ENCODE measurements at regions not wholly inside any gene's neighbourhood (a gene's known extent, or its start where the extent isn't known, plus 50 kb on each side); places are given as distances from the start of the nearest gene placed in this dataset.

- H3K4me3 ChIP-seq (ENCODE audit: low read depth, low read length): no peak overlapping the region
- no peaks in the 10 kb centered on the region for H3K9me3 ChIP-seq (ENCODE audit: control insufficient read depth, insufficient read depth, low read length)
- H3K27me3 ChIP-seq (ENCODE audit: control insufficient read depth, insufficient read depth, low read length): no peaks in the 10 kb centered on the region
- H3K4me1 ChIP-seq (ENCODE audit: control insufficient read depth, insufficient read depth, low read length): no peaks in the 10 kb centered on the region
- no peaks in the 10 kb centered on the region for H3K36me3 ChIP-seq (ENCODE audit: control insufficient read depth, insufficient read depth, low read length)
- no peak overlapping the region for H3K9ac ChIP-seq (ENCODE audit: low read depth, low read length)
These were observed 66.8 kb upstream of the CTAGE1 start for GRCh38 chr18:22484471-22484870.

GRCh38 chr18:22485808-22486244 is 68.1 kb upstream of the CTAGE1 start:
- H3K4me1 ChIP-seq (ENCODE audit: control insufficient read depth, insufficient read depth, low read length): no peaks in the 10 kb centered on the region
- H3K9ac ChIP-seq (ENCODE audit: low read depth, low read length): no peak overlapping the region
- H3K36me3 ChIP-seq (ENCODE audit: control insufficient read depth, insufficient read depth, low read length): no peaks in the 10 kb centered on the region
- H3K4me3 ChIP-seq (ENCODE audit: low read depth, low read length): no peak overlapping the region
- no peaks in the 10 kb centered on the region for H3K9me3 ChIP-seq (ENCODE audit: control insufficient read depth, insufficient read depth, low read length)
- no peaks in the 10 kb centered on the region for H3K27me3 ChIP-seq (ENCODE audit: control insufficient read depth, insufficient read depth, low read length)

GRCh38 chr18:22486667-22487066 is 69.0 kb upstream of the CTAGE1 start:
- no peak overlapping the region for H3K4me3 ChIP-seq (ENCODE audit: low read depth, low read length)

DNA sequence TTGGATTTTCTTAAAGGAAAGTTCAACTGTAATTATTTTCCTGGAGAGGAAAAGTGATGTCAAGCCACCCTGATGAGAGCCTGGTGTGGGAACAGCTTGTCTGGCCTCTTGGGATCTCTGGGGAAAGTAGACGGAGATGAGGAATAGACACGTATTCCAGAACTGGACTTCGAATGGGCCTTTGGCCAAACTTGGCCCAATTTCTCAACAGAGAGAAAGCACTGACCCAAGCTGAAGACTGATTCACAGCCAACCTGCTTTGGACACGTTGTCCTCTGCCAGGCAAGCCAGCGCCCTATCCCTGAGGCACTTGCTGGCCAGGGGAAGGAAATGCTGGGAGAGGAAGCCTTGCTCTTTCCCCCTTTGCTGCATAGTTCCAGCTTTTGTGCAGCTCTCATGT is 70.8 kb upstream of the CTAGE1 start:
- Histone ChIP-seq H3K9ac (ENCODE audit: low read depth, low read length) (no peak overlapping the region), H3K36me3 (ENCODE audit: control insufficient read depth, insufficient read depth, low read length) (no peaks in the 10 kb centered on the region), H3K4me3 (ENCODE audit: low read depth, low read length) (no peak overlapping the region), H3K27me3 (ENCODE audit: control insufficient read depth, insufficient read depth, low read length) (no peaks in the 10 kb centered on the region), H3K4me1 (ENCODE audit: control insufficient read depth, insufficient read depth, low read length) (no peaks in the 10 kb centered on the region), H3K9me3 (ENCODE audit: control insufficient read depth, insufficient read depth, low read length) (no peaks in the 10 kb centered on the region)

More at GRCh38 chr18:22486667-22487066, 69.0 kb upstream of the CTAGE1 start:
- Histone ChIP-seq H3K9ac (ENCODE audit: low read depth, low read length) (no peak overlapping the region), H3K9me3 (ENCODE audit: control insufficient read depth, insufficient read depth, low read length) (no peaks in the 10 kb centered on the region), H3K27me3 (ENCODE audit: control insufficient read depth, insufficient read depth, low read length) (no peaks in the 10 kb centered on the region), H3K4me1 (ENCODE audit: control insufficient read depth, insufficient read depth, low read length) (no peaks in the 10 kb centered on the region), H3K36me3 (ENCODE audit: control insufficient read depth, insufficient read depth, low read length) (no peaks in the 10 kb centered on the region)

DNA sequence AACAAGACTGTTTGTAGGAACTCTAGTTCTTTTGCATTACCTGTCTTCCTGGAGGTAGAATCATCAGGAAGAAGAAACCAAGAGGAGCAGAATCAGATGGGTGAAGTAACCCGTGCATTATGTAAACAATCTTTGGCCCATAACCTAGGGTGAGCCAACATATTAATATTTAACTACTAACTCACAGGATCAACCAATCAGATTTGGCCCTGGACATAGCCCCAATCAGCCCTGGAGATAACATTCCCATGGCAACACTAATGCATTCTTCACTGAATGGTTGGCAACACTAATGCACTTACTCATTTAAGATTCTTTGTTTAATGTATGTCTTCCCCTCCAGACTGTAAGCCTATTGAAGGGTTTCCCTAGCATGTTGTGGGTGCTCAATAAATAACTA is 72.0 kb upstream of the CTAGE1 start:
- no peaks in the 10 kb centered on the region for H3K4me1 ChIP-seq (ENCODE audit: control insufficient read depth, insufficient read depth, low read length)
- H3K27me3 ChIP-seq (ENCODE audit: control insufficient read depth, insufficient read depth, low read length): no peaks in the 10 kb centered on the region
- no peak overlapping the region for H3K4me3 ChIP-seq (ENCODE audit: low read depth, low read length)
- no peak overlapping the region for H3K9ac ChIP-seq (ENCODE audit: low read depth, low read length)
- no peaks in the 10 kb centered on the region for H3K36me3 ChIP-seq (ENCODE audit: control insufficient read depth, insufficient read depth, low read length)
- H3K9me3 ChIP-seq (ENCODE audit: control insufficient read depth, insufficient read depth, low read length): no peaks in the 10 kb centered on the region

DNA sequence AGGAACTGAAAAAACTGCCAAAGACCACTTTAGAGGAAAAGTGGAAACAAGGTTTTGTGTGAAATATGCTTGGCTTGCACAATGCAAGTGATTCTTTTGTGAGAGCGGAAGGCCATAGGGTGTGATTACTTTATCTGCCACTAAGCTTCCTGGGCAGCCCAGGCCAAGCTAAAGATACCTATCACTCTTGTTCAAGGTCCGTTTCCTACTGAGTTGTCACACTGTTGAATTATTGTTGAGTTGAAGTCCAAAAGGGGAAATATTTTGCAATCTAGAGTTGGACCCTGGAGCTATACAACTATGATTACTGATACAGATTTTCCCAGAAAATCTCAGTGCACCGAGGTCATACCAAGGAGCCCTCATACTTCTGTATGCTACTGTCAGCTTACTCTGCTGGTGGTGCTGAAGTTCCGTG is 72.7 kb upstream of the CTAGE1 start:
- no peaks in the 10 kb centered on the region for H3K36me3 ChIP-seq (ENCODE audit: control insufficient read depth, insufficient read depth, low read length)
- H3K4me3 ChIP-seq (ENCODE audit: low read depth, low read length): no peak overlapping the region
- H3K9ac ChIP-seq (ENCODE audit: low read depth, low read length): no peak overlapping the region
- H3K4me1 ChIP-seq (ENCODE audit: control insufficient read depth, insufficient read depth, low read length): no peaks in the 10 kb centered on the region
- H3K27me3 ChIP-seq (ENCODE audit: control insufficient read depth, insufficient read depth, low read length): no peaks in the 10 kb centered on the region
- H3K9me3 ChIP-seq (ENCODE audit: control insufficient read depth, insufficient read depth, low read length): no peaks in the 10 kb centered on the region

DNA sequence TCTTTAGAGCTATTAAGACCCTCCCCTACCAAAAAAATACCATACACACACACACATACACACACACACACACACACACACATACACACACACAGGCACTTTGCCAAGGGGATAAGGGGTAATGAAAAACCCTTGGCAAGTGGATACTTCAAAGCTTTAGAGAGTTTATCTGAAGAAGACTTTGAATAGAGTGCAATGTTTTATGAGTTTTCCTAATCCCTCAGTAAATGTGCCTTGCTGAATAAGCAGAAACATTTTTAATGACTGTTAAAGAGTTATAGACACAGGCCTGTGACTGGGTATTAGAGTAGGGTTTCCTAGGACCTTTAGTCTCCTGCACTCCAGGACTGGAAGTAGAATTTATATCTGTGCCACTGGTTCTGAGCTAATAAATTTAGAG is 75.5 kb upstream of the CTAGE1 start:
- H3K36me3 ChIP-seq (ENCODE audit: control insufficient read depth, insufficient read depth, low read length): no peaks in the 10 kb centered on the region
- no peaks in the 10 kb centered on the region for H3K27me3 ChIP-seq (ENCODE audit: control insufficient read depth, insufficient read depth, low read length)
- no peaks in the 10 kb centered on the region for H3K4me1 ChIP-seq (ENCODE audit: control insufficient read depth, insufficient read depth, low read length)
- no peak overlapping the region for H3K9ac ChIP-seq (ENCODE audit: low read depth, low read length)
- H3K9me3 ChIP-seq (ENCODE audit: control insufficient read depth, insufficient read depth, low read length): no peaks in the 10 kb centered on the region
- H3K4me3 ChIP-seq (ENCODE audit: low read depth, low read length): no peak overlapping the region

- Histone ChIP-seq H3K4me3 (ENCODE audit: low read depth, low read length) (no peak overlapping the region), H3K4me1 (ENCODE audit: control insufficient read depth, insufficient read depth, low read length) (no peaks in the 10 kb centered on the region), H3K36me3 (ENCODE audit: control insufficient read depth, insufficient read depth, low read length) (no peaks in the 10 kb centered on the region), H3K9me3 (ENCODE audit: control insufficient read depth, insufficient read depth, low read length) (no peaks in the 10 kb centered on the region), H3K9ac (ENCODE audit: low read depth, low read length) (no peak overlapping the region), H3K27me3 (ENCODE audit: control insufficient read depth, insufficient read depth, low read length) (no peaks in the 10 kb centered on the region)
These were observed 76.2 kb upstream of the CTAGE1 start for GRCh38 chr18:22493940-22494339.

GRCh38 chr18:22494771-22495170 is 77.1 kb upstream of the CTAGE1 start:
- Histone ChIP-seq H3K27me3 (ENCODE audit: control insufficient read depth, insufficient read depth, low read length) (no peaks in the 10 kb centered on the region), H3K4me1 (ENCODE audit: control insufficient read depth, insufficient read depth, low read length) (no peaks in the 10 kb centered on the region), H3K9me3 (ENCODE audit: control insufficient read depth, insufficient read depth, low read length) (no peaks in the 10 kb centered on the region), H3K9ac (ENCODE audit: low read depth, low read length) (no peak overlapping the region), H3K4me3 (ENCODE audit: low read depth, low read length) (no peak overlapping the region), H3K36me3 (ENCODE audit: control insufficient read depth, insufficient read depth, low read length) (no peaks in the 10 kb centered on the region)

DNA sequence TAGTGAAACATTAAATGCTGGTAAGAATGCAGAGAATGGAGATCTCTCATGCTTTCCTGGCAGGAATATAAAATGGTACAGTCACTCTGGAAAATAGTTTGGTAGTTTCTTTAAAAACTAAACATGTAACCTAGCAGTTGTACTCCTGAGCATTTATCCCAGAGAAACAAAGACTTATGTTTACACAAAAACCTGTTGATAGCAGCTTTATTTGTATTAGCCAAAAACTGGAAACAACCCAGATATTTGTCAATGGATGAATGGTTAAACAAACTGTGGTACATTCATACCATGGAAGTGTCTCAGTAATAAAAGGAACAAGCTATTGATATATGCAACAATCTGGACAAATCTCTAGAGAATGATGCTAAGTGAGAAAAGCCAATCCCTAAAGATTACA is 81.7 kb upstream of the CTAGE1 start:
- H3K9me3 ChIP-seq (ENCODE audit: control insufficient read depth, insufficient read depth, low read length): no peaks in the 10 kb centered on the region
- no peak overlapping the region for H3K4me3 ChIP-seq (ENCODE audit: low read depth, low read length)
- no peaks in the 10 kb centered on the region for H3K36me3 ChIP-seq (ENCODE audit: control insufficient read depth, insufficient read depth, low read length)
- no peak overlapping the region for H3K9ac ChIP-seq (ENCODE audit: low read depth, low read length)
- no peaks in the 10 kb centered on the region for H3K4me1 ChIP-seq (ENCODE audit: control insufficient read depth, insufficient read depth, low read length)
- no peaks in the 10 kb centered on the region for H3K27me3 ChIP-seq (ENCODE audit: control insufficient read depth, insufficient read depth, low read length)

DNA sequence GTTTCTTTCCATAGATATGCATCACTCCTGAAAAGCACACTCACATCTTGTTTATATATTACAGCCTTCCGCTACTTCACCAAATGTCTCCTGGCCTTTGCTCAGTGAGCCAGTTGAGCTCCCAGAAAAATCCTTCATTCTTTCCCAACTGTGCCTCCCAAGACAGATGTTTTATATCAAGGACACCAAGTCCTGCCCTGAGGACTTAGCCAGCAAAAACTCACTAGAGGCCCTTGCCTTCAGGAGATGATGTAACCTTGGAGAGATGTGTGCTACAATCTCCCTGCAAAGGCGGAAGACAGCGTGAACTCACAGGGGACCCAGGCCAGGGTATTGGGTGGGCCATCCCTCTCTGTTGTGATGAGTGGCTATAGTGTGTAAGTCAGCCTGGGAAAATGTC is 86.1 kb upstream of the CTAGE1 start:
- H3K9ac ChIP-seq (ENCODE audit: low read depth, low read length): no peak overlapping the region
- H3K9me3 ChIP-seq (ENCODE audit: control insufficient read depth, insufficient read depth, low read length): no peaks in the 10 kb centered on the region
- H3K4me3 ChIP-seq (ENCODE audit: low read depth, low read length): no peak overlapping the region
- H3K36me3 ChIP-seq (ENCODE audit: control insufficient read depth, insufficient read depth, low read length): no peaks in the 10 kb centered on the region
- H3K27me3 ChIP-seq (ENCODE audit: control insufficient read depth, insufficient read depth, low read length): no peaks in the 10 kb centered on the region
- no peaks in the 10 kb centered on the region for H3K4me1 ChIP-seq (ENCODE audit: control insufficient read depth, insufficient read depth, low read length)

- H3K9ac ChIP-seq (ENCODE audit: low read depth, low read length): no peak overlapping the region
- no peaks in the 10 kb centered on the region for H3K27me3 ChIP-seq (ENCODE audit: control insufficient read depth, insufficient read depth, low read length)
- H3K36me3 ChIP-seq (ENCODE audit: control insufficient read depth, insufficient read depth, low read length): no peaks in the 10 kb centered on the region
- no peaks in the 10 kb centered on the region for H3K4me1 ChIP-seq (ENCODE audit: control insufficient read depth, insufficient read depth, low read length)
- no peaks in the 10 kb centered on the region for H3K9me3 ChIP-seq (ENCODE audit: control insufficient read depth, insufficient read depth, low read length)
- no peak overlapping the region for H3K4me3 ChIP-seq (ENCODE audit: low read depth, low read length)
These were observed 86.7 kb upstream of the CTAGE1 start for GRCh38 chr18:22504251-22505030.
